SK-MEL-5 (cell line): ENCODE measurements at regions not wholly inside any gene's neighbourhood (a gene's known extent, or its start where the extent isn't known, plus 50 kb on each side); places are given as distances from the start of the nearest gene placed in this dataset.
"Not testable (repeated sequence)": the region's sequence is repeated elsewhere in the genome, so short reads cannot be mapped to it uniquely, and the experiment has no call there.

Experiments
- DNase-seq: peaks from one replicate; pipeline ENCODE4 v3.0.0-alpha.2; 2016; ENCODE audit warnings: low read depth, low spot score
- in situ Hi-C: cut with HindIII; loops from 2 replicates; pipeline ENCODE4 v1.10.0; 2016; ENCODE audit warnings: low sequenced_read_pairs, high pct_unique_total_duplicates, low pct_unique_long_range_greater_than_20kb

DNA sequence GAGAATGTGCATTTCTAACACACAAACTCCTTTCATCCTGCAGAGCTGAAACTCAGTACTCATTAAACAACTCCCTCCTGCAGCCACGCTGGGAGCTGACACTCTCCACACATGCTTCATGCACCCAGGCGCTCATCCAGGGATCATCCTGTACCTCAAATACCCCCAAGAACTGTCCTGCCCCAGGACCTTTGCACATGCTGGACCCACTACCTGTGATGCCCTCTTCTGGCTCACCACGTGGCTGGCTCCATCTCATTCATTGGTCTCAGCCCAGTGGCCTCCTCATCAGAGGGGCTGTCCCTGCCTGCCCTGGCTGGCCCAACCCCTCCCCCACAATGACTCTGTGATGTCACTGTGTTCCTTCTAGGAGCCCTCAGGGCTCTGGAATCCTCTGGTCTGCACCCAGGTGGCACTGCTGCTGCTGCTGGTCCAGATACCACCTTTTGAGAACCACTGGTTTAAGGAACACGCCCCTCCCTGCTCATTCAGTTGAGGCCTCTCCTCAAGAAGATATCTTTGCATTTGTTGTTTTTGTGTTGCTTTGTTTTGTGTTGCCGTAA is 160.9 kb upstream of the FOXF1 start:
- no peak for DNase-seq
- in situ Hi-C loops: no loop called here

DNA sequence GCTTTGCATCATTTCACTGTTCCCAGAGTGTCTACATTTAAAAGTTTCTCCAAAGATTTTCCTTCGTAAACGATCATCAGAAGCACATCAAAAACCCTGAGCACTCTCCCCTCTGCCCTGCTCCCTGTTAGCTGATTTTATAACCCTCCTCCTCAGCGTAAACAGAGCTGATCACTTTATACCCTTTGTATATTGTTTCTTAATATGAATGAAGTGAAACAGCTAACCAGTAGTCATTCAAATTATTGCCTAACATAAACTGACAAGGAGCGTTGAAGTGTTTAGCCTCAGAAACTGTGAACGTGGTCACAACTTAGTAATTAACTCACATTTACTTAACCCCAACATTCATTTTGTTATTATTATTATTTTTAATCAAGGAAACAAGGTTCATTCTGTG is 160.0 kb upstream of the FOXF1 start:
- in situ Hi-C loops: no loop called here
- no peak for DNase-seq

GRCh38 chr16:86351041-86351784 is 159.1 kb upstream of the FOXF1 start:
- in situ Hi-C loops: no loop called here

DNA sequence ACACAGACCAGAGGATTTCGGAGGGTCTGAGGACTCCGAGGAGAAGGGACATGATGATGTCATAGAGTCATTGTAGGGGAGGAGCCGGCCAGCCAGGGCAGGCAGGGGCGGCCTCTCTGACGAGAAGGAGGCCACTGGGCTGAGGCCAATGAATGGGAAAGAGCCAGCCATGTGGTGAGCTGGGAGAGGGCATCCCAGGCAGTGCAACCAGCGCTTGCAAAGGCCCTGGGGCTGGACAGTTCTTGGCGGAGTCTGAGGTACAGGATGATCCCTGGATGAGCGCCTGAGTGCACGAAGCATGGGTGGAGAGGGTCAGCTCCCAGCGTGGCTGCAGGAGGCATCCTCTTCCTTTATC is 158.6 kb upstream of the FOXF1 start:
- DNase-seq, in situ Hi-C loops: not testable (repeated sequence)

More at GRCh38 chr16:86351041-86351784, 159.1 kb upstream of the FOXF1 start:
- no peak for DNase-seq

DNA sequence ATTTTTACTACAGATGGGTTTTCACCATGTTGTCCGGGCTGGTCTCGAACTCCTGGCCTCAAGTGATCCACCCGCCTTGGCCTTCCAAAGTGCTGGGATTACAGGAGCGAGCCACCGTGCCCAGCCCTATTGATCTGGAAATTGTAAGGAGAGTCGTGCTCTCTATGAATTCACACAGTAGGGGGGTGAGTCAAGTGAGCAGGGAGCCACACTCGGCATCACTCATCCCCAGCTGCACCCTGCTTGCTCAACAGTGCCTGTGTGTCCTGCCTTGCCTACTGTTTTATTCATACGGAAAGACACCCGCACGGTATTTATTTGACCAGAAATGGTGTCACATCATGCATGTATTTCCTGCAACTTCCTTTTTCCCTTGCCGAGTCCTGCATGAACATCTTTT is 157.2 kb upstream of the FOXF1 start:
- in situ Hi-C loops: no loop called here
- DNase-seq: no peak

DNA sequence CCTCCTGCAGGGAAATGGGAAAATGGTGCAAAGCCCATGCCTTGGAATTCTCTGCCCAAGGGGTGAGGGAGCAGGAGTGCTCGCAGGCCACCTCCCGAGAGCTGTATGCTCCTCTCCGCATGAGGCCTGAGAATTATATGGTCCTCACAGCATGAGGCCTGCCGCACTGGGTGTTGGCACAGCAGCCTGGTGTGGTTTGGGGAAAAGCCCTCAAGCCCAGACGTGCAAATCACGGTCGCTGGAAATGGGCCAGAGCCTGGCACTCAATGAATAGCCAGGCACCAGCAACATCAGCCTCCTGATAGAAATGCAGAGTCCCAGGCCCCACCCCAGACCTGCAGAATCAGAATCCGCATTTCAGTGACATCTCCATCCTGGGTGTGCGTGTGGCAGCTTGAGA is 156.4 kb upstream of the FOXF1 start:
- DNase-seq: no peak
- in situ Hi-C loops: no loop called here

- in situ Hi-C loops: no loop called here
- DNase-seq: no peak
These were observed 155.4 kb upstream of the FOXF1 start for GRCh38 chr16:86354641-86355513.

GRCh38 chr16:86355531-86355930 is 154.8 kb upstream of the FOXF1 start:
- in situ Hi-C loops: no loop called here
- no peak for DNase-seq

DNA sequence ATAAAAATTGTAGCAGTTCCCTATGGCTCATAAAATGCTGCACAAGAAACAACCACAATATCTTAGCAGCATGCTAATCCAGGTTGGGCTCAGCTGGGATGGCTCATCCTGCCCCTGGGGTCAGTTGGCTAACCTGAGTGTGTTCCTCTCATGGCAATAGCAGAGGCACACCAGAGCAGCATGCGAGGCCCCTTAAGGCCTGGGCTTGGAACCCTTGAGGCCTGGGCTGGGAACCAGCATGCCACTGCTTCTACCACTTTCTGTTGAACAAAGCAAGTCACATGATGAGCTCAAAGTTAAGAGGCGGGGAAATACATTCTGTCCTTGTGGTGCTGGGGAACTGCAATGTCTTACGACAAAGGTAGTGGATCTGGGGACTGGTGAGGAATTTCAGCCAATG is 154.4 kb upstream of the FOXF1 start:
- DNase-seq: no peak

DNA sequence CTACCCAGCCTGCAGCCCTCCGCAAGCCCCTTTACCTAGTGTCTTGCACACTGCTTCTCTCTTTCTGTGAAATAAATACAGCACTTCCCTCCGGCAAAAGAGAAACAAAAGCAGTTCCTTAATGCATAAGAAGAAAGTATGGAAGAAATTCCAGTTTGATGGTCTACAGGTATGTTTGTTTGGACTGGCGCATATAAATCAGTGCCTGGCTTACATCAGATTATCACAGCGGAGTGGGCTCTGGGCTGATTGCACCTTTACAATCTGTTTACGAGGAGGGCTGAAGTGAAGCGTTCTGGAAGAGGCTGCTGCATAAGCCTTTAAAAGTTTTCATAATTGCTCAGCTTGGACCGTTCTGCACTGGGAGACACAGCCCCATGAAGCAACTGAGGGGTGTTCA is 153.5 kb upstream of the FOXF1 start:
- in situ Hi-C loops: no loop called here
- no peak for DNase-seq

More for the DNA sequence above, 154.4 kb upstream of the FOXF1 start:
- in situ Hi-C loops: no loop called here

GRCh38 chr16:86357303-86357702 is 153.0 kb upstream of the FOXF1 start:
- in situ Hi-C loops: no loop called here
- DNase-seq: no peak

DNA sequence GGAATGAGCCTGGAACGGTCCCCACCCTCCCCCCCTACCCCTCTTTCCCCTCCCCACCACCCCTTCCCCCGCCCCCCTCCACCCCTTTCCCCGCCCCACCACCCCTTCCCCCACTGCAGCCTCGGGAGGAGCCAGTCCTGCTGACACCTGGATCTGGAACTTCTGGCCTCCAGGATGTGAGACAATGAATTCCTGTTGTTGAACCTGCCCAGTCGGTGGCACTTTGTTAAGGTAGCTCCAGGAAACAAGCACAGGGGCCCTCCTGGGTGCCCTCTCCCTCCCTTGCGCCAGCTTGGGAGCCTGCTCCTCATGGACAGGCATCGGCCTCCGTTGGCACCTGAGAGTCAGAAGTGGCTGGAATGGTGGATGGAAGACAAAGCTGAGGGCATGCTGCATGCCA is 152.4 kb upstream of the FOXF1 start:
- in situ Hi-C loops: no loop called here
- no peak for DNase-seq

DNA sequence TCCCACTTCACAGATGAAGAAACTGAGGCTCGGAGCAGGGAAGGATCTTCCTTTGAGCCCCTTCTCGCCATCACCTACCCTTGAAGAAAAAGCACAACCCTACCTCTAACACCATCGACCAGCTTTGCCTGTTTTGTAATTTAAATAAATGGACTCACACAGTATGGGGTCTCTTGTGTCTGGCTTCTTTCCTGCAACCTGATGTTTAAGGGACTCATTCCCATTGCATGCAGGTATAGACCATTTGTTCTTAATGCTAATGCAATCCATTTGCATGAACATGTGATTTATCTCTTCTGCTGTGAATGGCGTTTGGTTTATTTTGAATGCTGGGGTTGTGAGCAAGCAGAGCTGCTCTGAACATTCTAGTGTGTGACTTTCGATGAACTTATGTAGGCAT is 150.8 kb upstream of the FOXF1 start:
- no peak for DNase-seq
- in situ Hi-C loops: no loop called here

GRCh38 chr16:86362155-86362849 is 148.0 kb upstream of the FOXF1 start:
- no peak for DNase-seq
- in situ Hi-C loops: no loop called here

DNA sequence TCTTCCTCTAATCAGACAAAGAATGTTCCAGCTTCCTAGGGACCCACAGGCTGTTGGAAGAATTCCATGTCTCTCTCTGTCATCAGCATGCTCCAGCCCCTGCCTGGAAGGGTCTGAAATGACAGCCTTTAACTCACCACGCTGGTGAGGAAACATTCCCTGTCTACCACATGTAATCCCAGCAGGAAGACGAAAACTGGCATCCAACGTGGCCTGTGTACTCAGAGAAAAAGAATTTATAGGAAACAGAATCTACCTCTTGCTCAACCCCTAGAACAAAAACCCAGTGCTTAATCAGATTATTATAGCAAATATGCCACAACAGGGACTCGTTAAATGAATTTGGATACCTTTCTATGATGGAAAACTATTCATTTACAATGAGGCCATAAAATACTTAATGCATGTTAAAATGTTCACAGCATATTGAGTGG is 147.3 kb upstream of the FOXF1 start:
- DNase-seq: no peak
- in situ Hi-C loops: no loop called here

- in situ Hi-C loops: no loop called here
- no peak for DNase-seq
These were observed 146.3 kb upstream of the FOXF1 start for GRCh38 chr16:86363836-86364618.

GRCh38 chr16:86364653-86365380 is 145.5 kb upstream of the FOXF1 start:
- DNase-seq: no peak
- in situ Hi-C loops: no loop called here
